ENCODE measurements at regions not wholly inside any gene's neighbourhood (a gene's known extent, or its start where the extent isn't known, plus 50 kb on each side); places are given as distances from the start of the nearest gene placed in this dataset.

DNA sequence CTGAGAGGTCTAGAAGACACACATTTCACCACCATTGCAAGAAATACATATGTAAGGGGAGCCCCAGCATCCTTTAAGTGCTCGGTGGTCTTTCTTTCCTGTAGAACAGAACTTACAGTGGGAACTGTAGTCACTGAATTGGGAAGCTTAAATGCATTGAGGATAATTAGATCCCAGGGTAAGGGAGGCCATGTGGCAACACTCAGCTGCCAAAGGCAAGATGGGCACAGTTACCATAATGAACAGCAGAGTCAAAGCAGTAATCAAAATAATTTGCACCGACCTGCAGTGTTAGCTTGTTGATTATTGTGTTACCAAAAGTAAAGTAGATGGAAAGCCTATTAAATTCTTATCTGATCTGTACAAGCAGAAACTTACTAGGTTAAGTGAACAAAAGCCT is 291.2 kb upstream of the PCDH20 start:
- DNase-seq, result no peak

DNA sequence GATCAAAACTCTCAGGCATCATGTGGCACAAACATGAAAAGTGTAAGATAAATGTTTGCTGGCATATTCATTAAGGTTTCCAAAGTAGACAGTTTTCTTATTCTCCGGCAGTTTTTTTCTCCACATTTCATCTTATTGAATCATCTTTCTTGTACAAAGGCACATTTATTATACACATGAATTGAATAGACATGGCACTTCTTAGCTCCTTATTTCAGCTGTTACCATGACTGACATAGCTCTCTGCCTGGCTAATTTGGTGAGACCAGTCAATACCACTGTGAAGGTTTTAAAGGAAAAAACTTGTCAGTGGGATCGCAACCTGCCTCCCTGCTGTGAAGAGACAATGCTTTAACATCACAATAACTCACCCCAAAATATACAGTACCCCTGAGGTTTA is 285.0 kb upstream of the PCDH20 start:
- DNase-seq, result no peak

GRCh38 chr13:61700181-61700580 is 284.5 kb upstream of the PCDH20 start:
- no peak for DNase-seq

DNA sequence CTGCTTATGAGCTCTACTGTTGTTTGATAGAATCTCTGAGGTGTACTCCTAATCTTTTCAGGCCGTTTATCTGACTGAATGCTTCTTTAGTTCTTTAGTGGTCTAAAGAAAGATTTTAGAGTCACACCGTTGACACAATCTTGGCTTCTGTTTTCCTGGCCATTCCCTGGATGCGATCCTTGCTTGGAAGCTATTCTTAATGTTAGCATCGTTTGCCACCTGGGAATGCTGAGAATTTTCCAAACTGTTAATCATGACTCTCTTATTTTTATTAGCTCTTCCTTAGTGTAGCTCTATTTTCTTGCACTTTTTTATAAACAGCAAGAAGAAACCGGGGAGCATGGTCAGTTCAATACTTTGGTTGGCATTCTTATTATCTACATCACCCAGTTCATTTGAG is 281.0 kb upstream of the PCDH20 start:
- DNase-seq, result no peak

DNA sequence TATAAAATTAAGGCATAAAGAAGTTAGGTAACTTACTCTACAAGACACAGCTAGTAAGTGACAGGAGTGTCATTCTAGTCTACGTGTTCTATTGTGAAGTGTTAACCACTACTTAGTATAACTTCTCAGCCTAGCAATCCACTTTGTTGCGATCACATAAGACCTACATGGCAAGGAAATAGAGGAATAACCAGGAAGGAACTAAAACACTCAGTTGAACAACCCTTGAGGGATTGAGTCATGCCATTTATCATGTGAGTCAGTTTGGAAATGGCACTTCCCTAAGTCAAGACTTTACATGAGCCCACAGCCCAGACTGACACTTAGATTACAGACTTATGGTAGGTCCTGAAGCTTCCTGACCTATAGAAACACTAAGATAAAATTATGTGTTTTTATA is 279.5 kb upstream of the PCDH20 start:
- DNase-seq, result no peak

DNA sequence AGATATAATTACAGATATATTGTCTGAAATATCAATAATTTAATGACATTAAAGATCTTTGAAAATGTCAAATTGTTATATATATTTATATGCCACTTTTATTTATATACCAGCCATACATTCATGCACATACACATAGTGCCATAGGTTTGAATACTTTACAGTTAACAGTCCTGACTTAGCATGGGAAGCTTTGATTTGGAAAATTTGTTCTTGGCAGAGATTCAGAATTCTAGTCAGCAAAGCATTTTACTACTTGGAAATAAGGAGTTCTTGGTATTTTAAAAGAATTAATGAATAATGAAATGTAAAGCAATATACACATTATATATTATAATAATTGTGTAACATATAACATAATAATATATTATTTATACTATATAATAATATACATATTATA is 277.0 kb upstream of the PCDH20 start:
- DNase-seq, result no peak

DNA sequence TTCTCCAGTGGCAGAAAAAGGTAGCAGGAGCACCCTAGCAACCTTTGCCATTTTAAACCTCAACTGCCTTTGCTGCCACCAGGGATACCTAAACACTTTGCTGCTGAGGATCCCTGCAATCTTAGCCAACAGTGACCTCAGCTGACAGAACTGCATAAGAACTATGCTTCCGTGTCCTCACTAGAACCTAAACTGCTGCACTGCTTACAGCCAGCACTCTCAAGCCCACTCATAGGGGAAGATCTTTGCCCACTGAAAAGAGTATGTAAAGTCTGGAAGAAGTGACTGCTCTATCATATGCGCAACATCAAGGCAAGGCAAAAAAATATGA is 270.0 kb upstream of the PCDH20 start:
- DNase-seq, result no peak

- no peak for DNase-seq
Observed at GRCh38 chr13:61684976-61685681, 269.5 kb upstream of the PCDH20 start.

- DNase-seq, result no peak
Observed at GRCh38 chr13:61672756-61673155, 257.1 kb upstream of the PCDH20 start.

- no peak for DNase-seq
Observed at GRCh38 chr13:61670384-61671161, 254.9 kb upstream of the PCDH20 start.

DNA sequence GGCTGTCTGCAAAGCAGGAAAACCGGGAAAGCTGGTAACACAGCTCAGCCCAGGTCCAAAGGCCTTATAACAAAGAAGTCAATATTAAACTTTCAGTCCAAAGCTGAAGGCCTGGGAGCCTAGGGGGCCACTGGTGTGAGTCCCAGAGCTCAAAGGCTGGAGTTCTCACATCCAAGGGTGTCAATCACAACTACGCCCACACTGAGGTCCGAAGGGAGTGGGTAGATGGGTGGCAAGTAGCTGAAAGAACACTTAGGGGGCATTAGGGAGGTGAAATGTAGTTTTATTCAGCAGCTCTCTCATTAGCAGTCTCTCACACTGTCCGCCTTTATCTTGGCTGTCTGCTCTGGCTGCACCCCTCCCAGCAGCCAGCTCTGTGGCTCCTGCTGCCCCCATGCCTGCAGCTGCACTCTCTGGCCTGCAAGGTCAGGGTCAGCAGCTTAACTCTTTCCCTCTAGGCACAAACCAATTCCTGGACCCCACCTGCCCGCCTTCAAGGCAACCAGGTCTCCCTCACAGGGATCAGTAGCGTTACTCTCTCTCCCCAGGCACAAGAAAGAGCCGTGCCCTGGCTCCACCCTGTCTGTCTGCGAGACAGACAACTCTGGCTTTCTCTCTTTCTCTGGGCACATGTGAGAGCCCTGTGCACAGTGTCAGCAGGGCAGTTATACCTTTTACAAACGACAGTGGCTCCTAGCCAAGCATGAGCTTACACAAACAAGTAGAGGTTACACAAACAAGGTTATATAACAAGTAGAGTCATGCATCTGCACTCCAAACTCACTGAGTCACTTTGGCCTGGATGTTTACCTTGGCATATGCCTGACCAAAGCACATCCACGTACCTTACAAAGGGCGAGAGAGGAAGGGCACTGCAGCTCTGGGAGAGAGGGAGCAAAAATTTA is 249.4 kb upstream of the PCDH20 start:
- DNase-seq, result no peak

DNA sequence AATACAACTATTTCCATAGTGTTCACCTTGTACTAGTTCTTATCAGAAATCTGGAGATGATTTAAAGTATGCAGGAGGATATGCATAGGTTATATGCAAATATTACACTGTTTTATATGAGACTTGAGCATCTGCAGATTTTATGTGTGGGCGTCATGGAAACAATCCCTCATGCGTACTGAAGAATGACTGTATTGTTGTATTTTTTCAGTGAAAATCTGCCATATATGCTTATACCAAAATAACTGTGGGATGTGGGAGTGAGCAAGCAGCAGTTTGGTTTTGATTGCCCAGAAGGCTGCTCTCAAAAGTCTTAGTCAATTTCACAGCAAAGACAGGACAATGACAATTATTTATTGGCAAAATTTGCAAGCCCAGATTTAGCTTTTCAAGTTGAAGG is 238.8 kb upstream of the PCDH20 start:
- no peak for DNase-seq

- DNase-seq, result no peak
Observed at GRCh38 chr13:61648547-61648946, 232.9 kb upstream of the PCDH20 start.

DNA sequence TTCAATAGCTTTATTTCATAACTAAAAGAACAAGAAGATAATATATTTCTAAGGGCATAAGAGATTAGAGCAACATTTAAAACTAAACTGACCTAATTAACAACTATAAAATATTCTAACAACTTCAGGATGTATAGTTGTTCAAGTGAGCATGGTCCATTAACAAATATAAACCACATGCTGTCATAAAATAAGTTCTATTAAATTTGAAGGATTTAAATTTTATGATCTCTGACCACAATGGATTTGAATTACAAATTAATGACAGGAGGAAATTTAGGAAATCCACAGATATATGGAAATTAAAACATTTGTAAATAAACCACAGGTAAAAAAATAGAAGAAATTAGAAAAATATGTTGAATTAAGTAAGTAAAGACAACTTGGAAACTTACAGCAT is 196.5 kb upstream of the PCDH20 start:
- DNase-seq, result no peak

DNA sequence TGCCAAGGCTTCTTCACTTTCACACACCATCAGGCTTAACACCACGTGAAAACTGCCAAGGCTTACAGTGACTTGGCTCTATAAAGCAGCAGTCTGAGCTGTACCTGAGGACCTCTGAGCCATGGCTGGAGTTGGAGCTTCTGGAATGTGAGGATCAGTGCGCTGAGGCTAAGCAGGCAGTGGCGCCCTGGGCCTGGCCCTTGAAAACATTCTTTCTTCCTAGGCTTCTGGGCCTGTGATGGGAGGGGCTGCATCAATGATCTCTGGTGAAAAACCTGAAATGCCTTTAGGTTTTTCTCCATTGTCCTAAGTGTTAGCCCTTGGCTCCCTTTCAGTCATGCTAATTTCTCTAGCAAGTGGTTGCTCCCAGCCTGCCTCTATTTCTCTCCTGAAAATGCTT is 192.5 kb upstream of the PCDH20 start:
- DNase-seq, result no peak

- no peak for DNase-seq
Observed at GRCh38 chr13:61600360-61601033, 184.8 kb upstream of the PCDH20 start.

DNA sequence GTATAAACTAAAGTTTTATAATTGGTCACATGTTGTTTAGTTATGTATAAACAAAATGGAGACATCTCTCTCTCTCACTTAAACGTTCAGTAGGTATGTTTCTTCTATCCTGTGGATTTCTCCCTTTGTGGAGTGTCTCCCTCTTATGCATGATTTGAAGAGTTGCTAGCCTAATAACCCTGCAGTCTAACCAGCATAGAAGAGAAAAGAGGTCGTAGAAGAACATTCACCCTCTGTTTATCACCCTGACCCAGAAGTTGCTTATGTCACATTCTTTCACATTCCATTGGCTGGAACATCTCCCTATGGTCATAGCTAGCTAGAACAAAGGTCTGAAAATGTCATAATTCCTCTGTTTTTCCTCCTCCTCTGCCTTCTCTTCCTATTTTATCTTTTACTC is 176.8 kb upstream of the PCDH20 start:
- no peak for DNase-seq

DNA sequence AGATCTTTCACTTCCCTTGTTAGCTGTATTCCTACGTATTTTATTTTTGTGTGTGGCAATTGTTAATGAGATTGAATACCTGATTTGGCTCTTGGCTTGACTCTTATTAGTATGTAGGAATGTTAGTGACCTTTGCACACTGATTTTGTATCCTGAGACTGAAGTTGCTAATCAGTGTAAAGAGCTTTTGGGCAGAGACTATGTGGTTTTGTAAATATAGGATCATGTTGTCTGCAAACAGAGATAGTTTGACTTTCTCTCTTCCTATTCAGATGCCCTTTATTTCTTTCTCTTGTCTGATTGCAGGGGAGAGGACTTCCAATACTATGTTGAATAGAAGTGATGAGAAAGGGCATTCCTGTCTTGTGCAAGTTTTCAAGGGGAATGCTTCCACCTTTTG is 160.3 kb upstream of the PCDH20 start:
- DNase-seq, result no peak

DNA sequence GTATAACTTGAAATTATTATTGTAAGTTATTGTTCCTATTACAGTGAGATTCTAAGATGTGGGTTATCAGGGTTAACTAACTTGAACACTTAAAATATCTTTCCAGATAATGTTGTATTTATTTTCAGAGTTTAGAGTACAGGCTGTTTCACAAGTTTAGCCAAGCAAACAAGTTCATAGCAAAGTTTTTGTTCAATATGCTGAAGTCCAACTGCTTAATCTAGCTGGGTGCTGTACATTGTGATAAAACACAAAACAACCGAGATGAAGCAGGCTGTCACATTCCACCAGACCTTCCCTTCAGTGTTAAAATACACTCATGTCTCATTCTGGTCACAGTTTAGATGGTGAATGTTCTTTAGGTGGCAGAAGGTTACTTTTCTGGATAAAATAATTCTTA is 148.0 kb upstream of the PCDH20 start:
- no peak for DNase-seq

- no peak for DNase-seq
Observed at GRCh38 chr13:61546911-61547310, 131.3 kb upstream of the PCDH20 start.

GRCh38 chr13:61546413-61546812 is 130.8 kb upstream of the PCDH20 start:
- no peak for DNase-seq

DNA sequence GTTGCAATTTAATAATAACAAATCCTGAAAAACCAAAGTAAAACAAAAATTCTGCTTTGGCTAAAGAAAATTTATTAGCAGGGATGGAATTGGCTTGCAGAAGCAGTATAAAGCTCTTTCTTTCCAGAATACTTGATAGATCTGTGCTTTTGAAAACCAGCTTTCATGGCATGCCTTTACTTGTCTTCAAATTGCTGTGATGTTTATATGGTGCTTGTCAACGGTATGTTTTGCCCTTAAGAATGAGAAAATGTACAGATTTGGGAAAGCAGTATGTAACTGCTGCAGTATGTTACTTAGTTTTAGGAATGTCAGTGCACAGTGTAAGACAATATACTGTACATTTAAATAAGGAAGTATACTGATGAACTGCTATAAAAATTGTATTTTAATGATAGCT is 120.8 kb upstream of the PCDH20 start:
- DNase-seq, result no peak

GRCh38 chr13:61531383-61532065 is 115.9 kb upstream of the PCDH20 start:
- DNase-seq, result no peak

Data from NCI-H1694 (cell line).